ENCODE measurements at regions not wholly inside any gene's neighbourhood (a gene's known extent, or its start where the extent isn't known, plus 50 kb on each side); places are given as distances from the start of the nearest gene placed in this dataset.

GRCh38 chr1:222892137-222892769 lies 77.4 kb downstream of the DISP1 start:
- no peak overlapping the region for H3K9ac ChIP-seq (ENCODE audit: low read depth, low read length, poor library complexity, severe bottlenecking)
- no peak overlapping the region for H2AFZ ChIP-seq (ENCODE audit: low read length)
- H3K4me3 ChIP-seq (ENCODE audit: low read length, poor library complexity, severe bottlenecking), result no peak overlapping the region
- no peak overlapping the region for H3K4me2 ChIP-seq (ENCODE audit: low read depth, low read length, poor library complexity, severe bottlenecking)
- no peaks in the 10 kb centered on the region for H3K27me3 ChIP-seq (ENCODE audit: insufficient read depth, low read length, poor library complexity, severe bottlenecking)
- no peaks in the 10 kb centered on the region for H3F3A ChIP-seq (ENCODE audit: low read depth)
- H3K4me1 ChIP-seq (ENCODE audit: insufficient read depth, low read length, poor library complexity, severe bottlenecking), result peaks cover 20% of the 10 kb centered on the region
- H3K9me2 ChIP-seq (replicated peaks; ENCODE audit: low read depth, low read length), result no peaks in the 10 kb centered on the region
- TF ChIP-seq EZH2phosphoT487 (IDR thresholded peaks at IDR 0.05; ENCODE audit: borderline replicate concordance) (no peak), CTCF (conservative IDR thresholded peaks at IDR 0.05; ENCODE audit: low read length) (no peak)
- no peaks in the 10 kb centered on the region for H3K79me2 ChIP-seq (ENCODE audit: insufficient read depth, low read length)
- no peaks in the 10 kb centered on the region for H4K20me1 ChIP-seq (ENCODE audit: insufficient read depth, low read length, poor library complexity, severe bottlenecking)
- H3K36me3 ChIP-seq (ENCODE audit: insufficient read depth, low read length), result no peaks in the 10 kb centered on the region
- H3K9me3 ChIP-seq (ENCODE audit: insufficient read depth, low read depth, low read length), result no peaks in the 10 kb centered on the region

DNA sequence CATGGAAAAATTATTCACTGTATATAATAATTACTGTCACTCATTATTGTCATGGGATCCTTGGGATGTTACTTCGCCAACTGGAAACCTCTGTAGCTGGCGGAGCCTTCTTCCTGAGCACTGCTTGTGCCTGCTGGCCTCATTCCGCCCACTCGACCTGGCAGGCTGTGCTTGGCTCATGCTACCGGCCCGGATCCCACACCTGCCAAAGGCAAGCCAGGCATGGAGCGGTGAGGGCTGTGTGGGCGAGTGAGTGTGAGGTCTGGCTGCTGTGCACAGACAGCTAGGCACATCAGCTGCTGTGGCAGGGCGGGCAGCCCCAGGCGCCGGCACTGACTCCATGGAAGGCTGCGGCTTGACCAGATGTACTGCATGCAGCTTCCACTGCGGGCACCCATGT lies 78.4 kb downstream of the DISP1 start:
- no peaks in the 10 kb centered on the region for H3K9me3 ChIP-seq (ENCODE audit: insufficient read depth, low read depth, low read length)
- H3K4me3 ChIP-seq (ENCODE audit: low read length, poor library complexity, severe bottlenecking), result no peak overlapping the region
- H3K9ac ChIP-seq (ENCODE audit: low read depth, low read length, poor library complexity, severe bottlenecking), result no peak overlapping the region
- H3K4me2 ChIP-seq (ENCODE audit: low read depth, low read length, poor library complexity, severe bottlenecking), result no peak overlapping the region
- no peaks in the 10 kb centered on the region for H3K27me3 ChIP-seq (ENCODE audit: insufficient read depth, low read length, poor library complexity, severe bottlenecking)
- peaks cover 29% of the 10 kb centered on the region for H3K4me1 ChIP-seq (ENCODE audit: insufficient read depth, low read length, poor library complexity, severe bottlenecking)
- no peaks in the 10 kb centered on the region for H3K36me3 ChIP-seq (ENCODE audit: insufficient read depth, low read length)
- no peaks in the 10 kb centered on the region for H4K20me1 ChIP-seq (ENCODE audit: insufficient read depth, low read length, poor library complexity, severe bottlenecking)
- H3K9me2 ChIP-seq (replicated peaks; ENCODE audit: low read depth, low read length), result no peaks in the 10 kb centered on the region
- no peaks in the 10 kb centered on the region for H3F3A ChIP-seq (ENCODE audit: low read depth)
- H2AFZ ChIP-seq (ENCODE audit: low read length), result no peak overlapping the region
- H3K79me2 ChIP-seq (ENCODE audit: insufficient read depth, low read length), result no peaks in the 10 kb centered on the region
- TF ChIP-seq CTCF (conservative IDR thresholded peaks at IDR 0.05; ENCODE audit: low read length) (no peak), EZH2phosphoT487 (IDR thresholded peaks at IDR 0.05; ENCODE audit: borderline replicate concordance) (no peak)

DNA sequence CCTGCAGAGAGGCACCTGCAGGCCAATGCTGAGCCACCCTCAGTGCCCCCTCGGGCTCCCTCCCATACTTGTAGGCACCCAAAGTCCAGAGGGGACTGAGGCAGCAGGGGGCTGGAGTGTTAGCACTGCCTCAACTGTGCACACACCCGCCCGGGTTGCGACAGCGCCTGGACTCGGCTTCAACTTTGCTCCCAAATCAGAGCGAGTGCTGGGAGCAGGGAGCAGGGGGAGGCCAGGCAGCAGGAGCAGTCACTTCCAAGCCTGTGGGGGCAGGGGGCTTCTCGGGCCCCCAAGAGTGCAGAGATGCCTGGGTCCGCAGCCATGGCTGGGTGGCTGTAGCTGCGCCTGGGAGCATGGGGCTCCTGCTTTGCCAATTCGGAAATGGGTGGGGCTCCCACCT lies 79.5 kb downstream of the DISP1 start:
- peaks cover 27% of the 10 kb centered on the region for H3K4me1 ChIP-seq (ENCODE audit: insufficient read depth, low read length, poor library complexity, severe bottlenecking)
- H3K27me3 ChIP-seq (ENCODE audit: insufficient read depth, low read length, poor library complexity, severe bottlenecking), result no peaks in the 10 kb centered on the region
- no peak overlapping the region for H3K9ac ChIP-seq (ENCODE audit: low read depth, low read length, poor library complexity, severe bottlenecking)
- H3F3A ChIP-seq (ENCODE audit: low read depth), result no peaks in the 10 kb centered on the region
- TF ChIP-seq EZH2phosphoT487 (IDR thresholded peaks at IDR 0.05; ENCODE audit: borderline replicate concordance) (no peak), CTCF (conservative IDR thresholded peaks at IDR 0.05; ENCODE audit: low read length) (no peak)
- H3K4me3 ChIP-seq (ENCODE audit: low read length, poor library complexity, severe bottlenecking), result no peak overlapping the region
- H4K20me1 ChIP-seq (ENCODE audit: insufficient read depth, low read length, poor library complexity, severe bottlenecking), result no peaks in the 10 kb centered on the region
- no peak overlapping the region for H2AFZ ChIP-seq (ENCODE audit: low read length)
- H3K4me2 ChIP-seq (ENCODE audit: low read depth, low read length, poor library complexity, severe bottlenecking), result no peak overlapping the region
- H3K36me3 ChIP-seq (ENCODE audit: insufficient read depth, low read length), result no peaks in the 10 kb centered on the region
- no peaks in the 10 kb centered on the region for H3K79me2 ChIP-seq (ENCODE audit: insufficient read depth, low read length)
- H3K9me3 ChIP-seq (ENCODE audit: insufficient read depth, low read depth, low read length), result no peaks in the 10 kb centered on the region
- H3K9me2 ChIP-seq (replicated peaks; ENCODE audit: low read depth, low read length), result no peaks in the 10 kb centered on the region

All from Loucy (cell line).